ENCODE measurements at regions not wholly inside any gene's neighbourhood (a gene's known extent, or its start where the extent isn't known, plus 50 kb on each side); places are given as distances from the start of the nearest gene placed in this dataset.
"Not testable (repeated sequence)": the region's sequence is repeated elsewhere in the genome, so short reads cannot be mapped to it uniquely, and the experiment has no call there.

- TF ChIP-seq, protein P1, sequence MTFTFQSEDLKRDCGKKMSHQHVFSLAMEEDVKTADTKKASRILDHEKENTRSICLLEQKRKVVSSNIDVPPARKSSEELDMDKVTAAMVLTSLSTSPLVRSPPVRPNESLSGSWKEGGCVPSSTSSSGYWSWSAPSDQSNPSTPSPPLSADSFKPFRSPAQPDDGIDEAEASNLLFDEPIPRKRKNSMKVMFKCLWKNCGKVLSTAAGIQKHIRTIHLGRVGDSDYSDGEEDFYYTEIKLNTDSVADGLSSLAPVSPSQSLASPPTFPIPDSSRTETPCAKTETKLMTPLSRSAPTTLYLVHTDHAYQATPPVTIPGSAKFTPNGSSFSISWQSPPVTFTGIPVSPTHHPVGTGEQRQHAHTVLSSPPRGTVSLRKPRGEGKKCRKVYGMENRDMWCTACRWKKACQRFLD (CRISPR knock-in tag; IDR thresholded peaks at IDR 0.05; ENCODE audit: borderline replicate concordance), result no peak
- TF ChIP-seq KDM5B (CRISPR knock-in tag; IDR thresholded peaks at IDR 0.05; ENCODE audit: borderline replicate concordance) (no peak), ZNF367 (CRISPR knock-in tag; IDR thresholded peaks at IDR 0.05; ENCODE audit: borderline replicate concordance) (no peak), ZBTB43 (CRISPR knock-in tag; conservative IDR thresholded peaks at IDR 0.05) (0 out of 2 replicates have a peak, but pooled peaks have one; percentile 28)
- TF ChIP-seq, protein P2, sequence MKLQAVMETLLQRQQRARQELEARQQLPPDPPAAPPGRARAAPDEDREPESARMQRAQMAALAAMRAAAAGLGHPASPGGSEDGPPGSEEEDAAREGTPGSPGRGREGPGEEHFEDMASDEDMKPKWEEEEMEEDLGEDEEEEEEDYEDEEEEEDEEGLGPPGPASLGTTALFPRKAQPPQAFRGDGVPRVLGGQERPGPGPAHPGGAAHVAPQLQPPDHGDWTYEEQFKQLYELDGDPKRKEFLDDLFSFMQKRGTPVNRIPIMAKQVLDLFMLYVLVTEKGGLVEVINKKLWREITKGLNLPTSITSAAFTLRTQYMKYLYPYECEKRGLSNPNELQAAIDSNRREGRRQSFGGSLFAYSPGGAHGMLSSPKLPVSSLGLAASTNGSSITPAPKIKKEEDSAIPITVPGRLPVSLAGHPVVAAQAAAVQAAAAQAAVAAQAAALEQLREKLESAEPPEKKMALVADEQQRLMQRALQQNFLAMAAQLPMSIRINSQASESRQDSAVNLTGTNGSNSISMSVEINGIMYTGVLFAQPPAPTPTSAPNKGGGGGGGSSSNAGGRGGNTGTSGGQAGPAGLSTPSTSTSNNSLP (IDR thresholded peaks at IDR 0.05; ENCODE audit: low read depth, low read length), result no peak
Observed at GRCh38 chr14:34049790-34050189, 98.9 kb upstream of the EGLN3 start (continued).

- H3K9me3 ChIP-seq (ENCODE audit: low read length); H3K4me3 ChIP-seq (replicated peaks in 1 of 3; ENCODE audit: insufficient read depth in 1 of 3, low read depth in 2 of 3, low read length in 3 of 3); FAIRE-seq; DNase-seq (ENCODE audit: low spot score); H3K9ac ChIP-seq (ENCODE audit: insufficient read depth, low read depth, low read length); intact Hi-C loops (cut with micrococcal nuclease; ENCODE audit: unreplicated experiment); H3K27ac ChIP-seq (ENCODE audit: extremely low read length, insufficient read depth, low read length); H3K27me3 ChIP-seq (ENCODE audit: control insufficient read depth in 1 of 2, insufficient read depth in 2 of 2, low read length in 2 of 2); CTCF ChIA-PET (ENCODE audit: low intra/inter-chr PET ratio, low total read pairs); H3K79me2 ChIP-seq (ENCODE audit: insufficient read depth, low read length); H3K36me3 ChIP-seq (replicated peaks in 1 of 2; ENCODE audit: control insufficient read depth in 1 of 2, insufficient read depth in 2 of 2, low read length in 2 of 2); POLR2A ChIA-PET; H4K20me1 ChIP-seq (ENCODE audit: insufficient read depth, low read length); BruUV-seq (replicated peaks); H2AFZ ChIP-seq (ENCODE audit: low read length); ATAC-seq: not testable (repeated sequence)
- in situ Hi-C loops (cut with HindIII; ENCODE audit: extremely low pct_ligation_motif_present, low pct_unique_long_range_greater_than_20kb), result loop anchor here (25.0 kb wide), 1 partner anchor 413 kb away; the partner anchor contains the start of gene SPTSSA
- WGBS (ENCODE audit: low lambda C conversion rate), result 90% methylated on average over 7 of the region's 7 CpGs
- peaks cover 79% of the 10 kb centered on the region for H3K4me1 ChIP-seq (ENCODE audit: insufficient read depth, low read length)
- peak overlapping the region; percentile 15; the same call in 1 of the 2 replicates for H3K4me2 ChIP-seq (ENCODE audit: low read depth, low read length)
- TF ChIP-seq MTF2 (CRISPR knock-in tag; IDR thresholded peaks at IDR 0.05; ENCODE audit: borderline replicate concordance) (0 out of 2 replicates have a peak, but pooled peaks have one; percentile 66), HMGXB3 (CRISPR knock-in tag; IDR thresholded peaks at IDR 0.05; ENCODE audit: borderline replicate concordance) (0 out of 2 replicates have a peak, but pooled peaks have one; percentile 5)
- TF ChIP-seq, protein P3, sequence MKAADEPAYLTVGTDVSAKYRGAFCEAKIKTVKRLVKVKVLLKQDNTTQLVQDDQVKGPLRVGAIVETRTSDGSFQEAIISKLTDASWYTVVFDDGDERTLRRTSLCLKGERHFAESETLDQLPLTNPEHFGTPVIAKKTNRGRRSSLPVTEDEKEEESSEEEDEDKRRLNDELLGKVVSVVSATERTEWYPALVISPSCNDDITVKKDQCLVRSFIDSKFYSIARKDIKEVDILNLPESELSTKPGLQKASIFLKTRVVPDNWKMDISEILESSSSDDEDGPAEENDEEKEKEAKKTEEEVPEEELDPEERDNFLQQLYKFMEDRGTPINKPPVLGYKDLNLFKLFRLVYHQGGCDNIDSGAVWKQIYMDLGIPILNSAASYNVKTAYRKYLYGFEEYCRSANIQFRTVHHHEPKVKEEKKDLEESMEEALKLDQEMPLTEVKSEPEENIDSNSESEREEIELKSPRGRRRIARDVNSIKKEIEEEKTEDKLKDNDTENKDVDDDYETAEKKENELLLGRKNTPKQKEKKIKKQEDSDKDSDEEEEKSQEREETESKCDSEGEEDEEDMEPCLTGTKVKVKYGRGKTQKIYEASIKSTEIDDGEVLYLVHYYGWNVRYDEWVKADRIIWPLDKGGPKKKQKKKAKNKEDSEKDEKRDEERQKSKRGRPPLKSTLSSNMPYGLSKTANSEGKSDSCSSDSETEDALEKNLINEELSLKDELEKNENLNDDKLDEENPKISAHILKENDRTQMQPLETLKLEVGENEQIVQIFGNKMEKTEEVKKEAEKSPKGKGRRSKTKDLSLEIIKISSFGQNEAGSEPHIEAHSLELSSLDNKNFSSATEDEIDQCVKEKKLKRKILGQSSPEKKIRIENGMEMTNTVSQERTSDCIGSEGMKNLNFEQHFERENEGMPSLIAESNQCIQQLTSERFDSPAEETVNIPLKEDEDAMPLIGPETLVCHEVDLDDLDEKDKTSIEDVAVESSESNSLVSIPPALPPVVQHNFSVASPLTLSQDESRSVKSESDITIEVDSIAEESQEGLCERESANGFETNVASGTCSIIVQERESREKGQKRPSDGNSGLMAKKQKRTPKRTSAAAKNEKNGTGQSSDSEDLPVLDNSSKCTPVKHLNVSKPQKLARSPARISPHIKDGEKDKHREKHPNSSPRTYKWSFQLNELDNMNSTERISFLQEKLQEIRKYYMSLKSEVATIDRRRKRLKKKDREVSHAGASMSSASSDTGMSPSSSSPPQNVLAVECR (CRISPR knock-in tag; IDR thresholded peaks at IDR 0.05; ENCODE audit: borderline replicate concordance), result 0 out of 2 replicates have a peak, but pooled peaks have one; percentile 34
Observed at GRCh38 chr14:34049187-34049586, 98.3 kb upstream of the EGLN3 start.

Data from HepG2 (cell line).